A549 (cell line): ENCODE measurements at regions not wholly inside any gene's neighbourhood (a gene's known extent, or its start where the extent isn't known, plus 50 kb on each side); places are given as distances from the start of the nearest gene placed in this dataset.

Experiments
- CTCF ChIP-seq: fragments of >200 bp; sonication (Bioruptor Twin); formaldehyde crosslinking; IDR thresholded peaks from 3 replicates; pipeline ENCODE4 v1.5.1; 2016
- HDAC2 ChIP-seq: fragments of 200-600 bp; sonication (generic); IDR thresholded peaks from 2 replicates; pipeline ENCODE4 v1.6.1; 2016
- MAX ChIP-seq: IDR thresholded peaks from 2 replicates; pipeline ENCODE4 v1.6.1; 2012
- MYC ChIP-seq: IDR thresholded peaks from 2 replicates; pipeline ENCODE4 v1.6.1; 2012; ENCODE audit warnings: mild to moderate bottlenecking, inconsistent platforms, low read length, improper control_type of control experiment, borderline replicate concordance
- PHF8 ChIP-seq: fragments of 200-600 bp; sonication (generic); IDR thresholded peaks from 2 replicates; pipeline ENCODE4 v1.6.1; 2016; ENCODE audit warnings: low read depth, mild to moderate bottlenecking, antibody characterized with exemption, moderate library complexity, borderline replicate concordance
- POLR2A ChIP-seq: IDR thresholded peaks from 2 replicates; pipeline ENCODE4 v1.6.1; 2012; ENCODE audit warnings: mild to moderate bottlenecking, low read length
- POLR2AphosphoS2 ChIP-seq: conservative IDR thresholded peaks from 2 replicates; pipeline ENCODE4 v1.6.1; 2012; ENCODE audit warnings: low read length, improper control_type of control experiment, inconsistent platforms
- RFX5 ChIP-seq: fragments of 450-650 bp; IDR thresholded peaks from 2 replicates; pipeline ENCODE4 v1.7.1; 2014; ENCODE audit warnings: antibody characterized with exemption, mild to moderate bottlenecking, moderate library complexity
- TP53 ChIP-seq: fragments of 250-450 bp; sonication (Bioruptor Pico); IDR thresholded peaks from 2 replicates; pipeline ENCODE4 v1.5.0; 2021; ENCODE audit warnings: mild to moderate bottlenecking, moderate library complexity
- TF ChIP-seq, protein P1 (sequence below): fragments of 200-600 bp; sonication (generic); IDR thresholded peaks from 2 replicates; pipeline ENCODE4 v1.6.1; 2016; ENCODE audit warnings: antibody characterized with exemption, mild to moderate bottlenecking, moderate library complexity

- TF ChIP-seq MAX = no peak
- TF ChIP-seq CTCF = no peak
- TF ChIP-seq POLR2AphosphoS2 = no peak
- no peak for TF ChIP-seq MYC
- TF ChIP-seq, protein P1, sequence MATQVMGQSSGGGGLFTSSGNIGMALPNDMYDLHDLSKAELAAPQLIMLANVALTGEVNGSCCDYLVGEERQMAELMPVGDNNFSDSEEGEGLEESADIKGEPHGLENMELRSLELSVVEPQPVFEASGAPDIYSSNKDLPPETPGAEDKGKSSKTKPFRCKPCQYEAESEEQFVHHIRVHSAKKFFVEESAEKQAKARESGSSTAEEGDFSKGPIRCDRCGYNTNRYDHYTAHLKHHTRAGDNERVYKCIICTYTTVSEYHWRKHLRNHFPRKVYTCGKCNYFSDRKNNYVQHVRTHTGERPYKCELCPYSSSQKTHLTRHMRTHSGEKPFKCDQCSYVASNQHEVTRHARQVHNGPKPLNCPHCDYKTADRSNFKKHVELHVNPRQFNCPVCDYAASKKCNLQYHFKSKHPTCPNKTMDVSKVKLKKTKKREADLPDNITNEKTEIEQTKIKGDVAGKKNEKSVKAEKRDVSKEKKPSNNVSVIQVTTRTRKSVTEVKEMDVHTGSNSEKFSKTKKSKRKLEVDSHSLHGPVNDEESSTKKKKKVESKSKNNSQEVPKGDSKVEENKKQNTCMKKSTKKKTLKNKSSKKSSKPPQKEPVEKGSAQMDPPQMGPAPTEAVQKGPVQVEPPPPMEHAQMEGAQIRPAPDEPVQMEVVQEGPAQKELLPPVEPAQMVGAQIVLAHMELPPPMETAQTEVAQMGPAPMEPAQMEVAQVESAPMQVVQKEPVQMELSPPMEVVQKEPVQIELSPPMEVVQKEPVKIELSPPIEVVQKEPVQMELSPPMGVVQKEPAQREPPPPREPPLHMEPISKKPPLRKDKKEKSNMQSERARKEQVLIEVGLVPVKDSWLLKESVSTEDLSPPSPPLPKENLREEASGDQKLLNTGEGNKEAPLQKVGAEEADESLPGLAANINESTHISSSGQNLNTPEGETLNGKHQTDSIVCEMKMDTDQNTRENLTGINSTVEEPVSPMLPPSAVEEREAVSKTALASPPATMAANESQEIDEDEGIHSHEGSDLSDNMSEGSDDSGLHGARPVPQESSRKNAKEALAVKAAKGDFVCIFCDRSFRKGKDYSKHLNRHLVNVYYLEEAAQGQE = no peak
- no peak for TF ChIP-seq RFX5
- TF ChIP-seq POLR2A = no peak
- no peak for TF ChIP-seq PHF8
- TF ChIP-seq HDAC2 = no peak
- TF ChIP-seq TP53 (CRISPR knock-in tag) = no peak
Measured at GRCh38 chr4:89177807-89178206, 66.5 kb downstream of the TIGD2 start.
